WTC11 (cell line): ENCODE measurements at regions not wholly inside any gene's neighbourhood (a gene's known extent, or its start where the extent isn't known, plus 50 kb on each side); places are given as distances from the start of the nearest gene placed in this dataset.

Experiments
- CTCF ChIP-seq: fragments of 200-600 bp; IDR thresholded peaks from 2 replicates; pipeline ENCODE4 v1.8.0; 2022; ENCODE audit warnings: antibody characterized with exemption
- JUN ChIP-seq: sonication (generic); formaldehyde crosslinking; IDR thresholded peaks from 2 replicates; pipeline ENCODE4 v1.8.0; 2023; ENCODE audit warnings: mild to moderate bottlenecking, missing genetic modification reagents
- MAX ChIP-seq: sonication (generic); formaldehyde crosslinking; IDR thresholded peaks from 2 replicates; pipeline ENCODE4 v1.8.0; 2022; ENCODE audit warnings: mild to moderate bottlenecking, missing genetic modification reagents
- MLX ChIP-seq: sonication (generic); formaldehyde crosslinking; IDR thresholded peaks from 2 replicates; pipeline ENCODE4 v1.8.1; 2023; ENCODE audit warnings: mild to moderate bottlenecking, missing genetic modification reagents, moderate library complexity
- USF2 ChIP-seq: sonication (generic); formaldehyde crosslinking; IDR thresholded peaks from 2 replicates; pipeline ENCODE4 v1.8.1; 2023; ENCODE audit warnings: mild to moderate bottlenecking, missing genetic modification reagents, moderate library complexity
- ZNF416 ChIP-seq: fragments of 250-450 bp; sonication (Bioruptor Pico); IDR thresholded peaks from 2 replicates; pipeline ENCODE4 v1.9.0; 2021; ENCODE audit warnings: mild to moderate bottlenecking, inconsistent platforms

- TF ChIP-seq JUN (no peak), CTCF (no peak), ZNF416 (CRISPR knock-in tag) (no peak), USF2 (CRISPR knock-in tag) (no peak), MLX (no peak), MAX (CRISPR knock-in tag) (no peak)
These were observed 176.8 kb upstream of the TRPC5 start for GRCh38 chrX:112259375-112259774.
